CD4-positive, alpha-beta T cell treated with Interferon alpha-2 for 1 hour (primary cell): ENCODE measurements at regions not wholly inside any gene's neighbourhood (a gene's known extent, or its start where the extent isn't known, plus 50 kb on each side); places are given as distances from the start of the nearest gene placed in this dataset.
"Not testable (repeated sequence)": the region's sequence is repeated elsewhere in the genome, so short reads cannot be mapped to it uniquely, and the experiment has no call there.

Source experiments
- DNase-seq, 2 donors: peaks; one replicate each; pipeline ENCODE4 v3.0.0-alpha.2; 2020 to 2022

DNA sequence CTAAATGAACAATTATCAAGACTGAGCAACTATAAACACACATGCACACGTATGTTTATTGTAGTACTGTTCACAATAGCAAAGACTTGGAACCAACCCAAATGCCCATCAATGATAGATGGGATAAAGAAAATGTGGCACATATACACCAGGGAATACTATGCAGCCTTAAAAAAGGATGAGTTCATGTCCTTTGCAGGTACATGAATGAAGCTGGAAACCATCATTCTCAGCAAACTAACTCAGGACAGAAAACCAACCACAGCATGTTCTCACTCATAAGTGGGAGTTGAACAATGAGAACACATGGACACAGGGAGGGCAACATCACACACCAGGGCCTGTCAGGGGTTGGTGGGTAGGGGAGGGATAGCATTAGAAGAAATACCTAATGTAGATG lies 445.4 kb downstream of the BCAT1 start:
- not testable (repeated sequence) for DNase-seq

DNA sequence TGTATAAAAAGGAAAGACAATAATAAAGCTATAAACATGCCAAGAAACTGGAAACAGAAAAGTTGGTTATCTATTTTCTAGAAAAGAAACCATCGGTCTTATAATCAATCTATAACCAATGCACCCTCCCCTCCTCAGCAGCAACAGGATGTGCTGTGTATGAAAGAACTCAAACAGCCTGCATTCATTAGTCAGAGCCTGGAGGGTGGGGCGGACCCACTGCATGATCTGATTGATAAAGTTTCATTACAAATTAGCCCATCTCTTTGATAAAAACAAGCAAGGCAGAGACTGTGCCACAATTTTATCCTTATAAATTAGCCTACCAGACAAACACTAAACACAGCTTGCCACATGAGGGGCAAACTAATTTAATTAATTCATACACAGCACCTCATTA lies 448.1 kb downstream of the BCAT1 start:
- no peak for DNase-seq

DNA sequence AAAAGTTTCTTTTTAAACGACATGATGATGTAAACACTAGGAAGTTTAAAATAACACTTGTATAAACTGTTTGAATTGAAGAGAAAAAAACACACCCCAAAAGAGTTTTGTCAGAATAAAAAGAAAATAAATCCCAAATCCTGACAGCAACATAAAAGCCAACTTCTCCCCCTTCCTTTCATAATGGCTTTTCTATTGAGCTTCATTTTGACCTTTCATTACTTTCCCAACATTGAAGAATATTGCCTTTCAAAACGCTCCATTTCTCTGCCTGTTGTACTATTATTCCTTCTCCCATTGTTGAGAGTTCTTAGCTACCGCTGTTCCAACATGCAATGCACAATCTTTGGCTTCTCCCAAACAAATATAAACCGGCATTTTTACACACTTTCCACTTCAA lies 448.5 kb downstream of the BCAT1 start:
- no peak for DNase-seq

DNA sequence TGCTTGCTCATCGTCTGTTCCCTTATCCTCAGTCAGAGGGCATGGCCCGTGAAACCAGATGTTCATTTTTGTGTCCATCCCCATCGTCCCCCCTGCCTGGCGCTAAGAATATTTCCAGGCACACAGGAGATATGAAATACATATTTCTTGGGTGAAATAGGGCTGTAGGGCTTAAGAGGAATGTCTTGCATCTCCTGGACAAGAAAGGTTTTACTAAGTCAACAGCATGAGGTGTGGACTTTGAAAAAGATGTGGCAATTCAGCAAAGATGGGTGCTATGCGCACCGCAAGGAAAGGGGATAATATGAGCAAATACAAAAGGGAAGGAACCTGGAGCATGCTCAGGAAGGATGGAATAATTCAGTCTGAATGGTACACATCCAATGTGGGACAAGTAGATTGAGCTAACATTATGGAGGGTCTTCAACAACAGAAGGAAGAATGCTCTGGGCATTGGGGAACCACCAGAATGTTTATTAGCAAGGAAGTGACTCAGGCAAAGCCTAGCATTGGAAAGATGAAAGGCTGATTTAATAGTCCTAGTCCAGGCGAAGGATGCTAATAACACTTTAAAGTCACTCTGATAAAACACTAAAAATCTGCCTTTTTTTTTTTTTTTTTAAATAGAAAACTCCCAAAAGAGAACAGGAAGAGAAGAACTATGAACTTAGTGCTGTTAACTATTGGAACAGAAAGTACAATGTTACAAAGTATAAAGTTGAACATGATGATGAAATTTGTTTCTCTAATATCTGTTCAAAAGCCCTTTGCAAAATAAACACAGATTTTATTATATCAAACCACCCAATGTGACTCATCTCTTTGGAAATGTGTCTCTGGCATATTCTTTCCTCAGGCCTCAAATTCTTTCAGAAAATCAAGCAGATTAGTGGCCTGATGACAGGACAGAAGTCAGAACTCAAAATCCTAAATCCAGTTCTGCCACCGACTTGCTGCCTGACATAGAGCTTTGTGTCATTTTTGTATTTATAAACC lies 449.5 kb downstream of the BCAT1 start:
- DNase-seq = no peak

DNA sequence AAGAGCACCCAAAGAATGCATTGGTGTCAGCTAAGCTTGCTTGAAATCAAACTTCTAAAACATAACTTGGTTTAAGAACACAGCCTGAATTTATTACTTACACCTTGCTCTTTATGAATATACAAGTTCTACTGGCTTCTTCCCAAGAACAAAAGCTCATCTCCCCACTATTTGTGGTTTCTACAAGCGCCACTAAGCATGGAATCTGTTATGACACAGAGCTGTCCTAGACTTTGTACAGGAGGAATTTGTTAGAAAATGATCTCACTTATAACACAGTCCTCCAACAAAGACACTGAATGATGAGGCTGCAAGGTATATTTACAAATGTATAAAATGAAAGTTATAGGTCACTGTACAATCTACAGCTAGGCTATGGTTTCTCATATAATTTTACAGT lies 452.1 kb downstream of the BCAT1 start:
- DNase-seq = no peak

DNA sequence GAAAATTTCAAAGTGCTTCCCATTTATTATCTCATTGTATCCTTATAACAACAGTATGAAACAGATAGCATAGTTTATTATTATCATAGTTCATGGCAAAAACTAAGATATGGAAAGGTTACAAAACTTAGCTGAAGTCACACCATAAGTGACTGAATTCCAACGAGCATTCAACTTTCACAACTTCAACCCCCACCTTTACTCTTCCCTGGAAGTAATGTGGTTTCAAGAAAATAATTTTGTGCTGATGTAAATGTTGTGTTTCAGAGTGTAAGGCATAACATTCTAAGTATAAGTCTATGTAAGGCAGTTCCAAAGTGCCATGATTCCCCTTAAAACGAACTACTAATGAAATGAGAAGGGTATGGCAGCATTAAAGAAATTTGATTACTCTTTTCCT lies 454.5 kb downstream of the BCAT1 start:
- no peak for DNase-seq

DNA sequence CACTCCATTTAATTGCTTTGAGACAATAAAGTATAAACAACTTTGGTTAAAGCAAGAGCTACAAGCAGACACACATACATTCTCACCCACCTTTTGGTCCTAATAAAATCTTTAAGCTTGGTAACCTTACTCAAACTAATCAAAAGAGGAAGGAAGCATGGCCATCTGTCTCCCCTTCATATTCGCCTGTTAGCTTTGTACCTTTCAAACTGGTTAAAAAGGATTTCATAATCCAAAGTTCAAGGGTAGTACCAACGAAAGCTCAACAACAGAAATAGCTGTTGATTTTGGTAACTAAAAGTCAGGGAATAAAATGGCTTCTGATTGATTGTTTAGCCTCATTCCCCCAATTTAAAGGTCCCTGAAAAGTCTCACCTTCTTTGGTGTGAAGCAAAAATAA lies 456.9 kb downstream of the BCAT1 start:
- no peak for DNase-seq

DNA sequence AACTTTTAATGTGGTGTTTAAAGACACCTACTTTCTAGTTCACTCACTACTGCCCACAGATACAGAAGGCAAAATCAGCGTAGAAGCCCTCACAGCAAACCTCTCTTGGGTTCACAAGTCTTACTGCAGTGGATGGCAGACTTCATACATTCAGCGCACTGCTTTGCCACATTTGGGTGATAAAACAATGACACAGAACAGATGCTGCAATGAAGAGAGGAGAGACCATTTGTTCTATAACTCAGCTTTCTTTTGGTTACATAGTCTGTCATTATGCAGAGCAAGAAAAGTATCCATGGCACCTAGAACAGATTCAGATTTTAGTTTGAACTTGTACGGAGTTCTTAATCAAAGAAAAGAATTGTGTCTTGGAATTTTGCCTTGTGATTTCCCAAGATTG lies 459.0 kb downstream of the BCAT1 start:
- no peak for DNase-seq

DNA sequence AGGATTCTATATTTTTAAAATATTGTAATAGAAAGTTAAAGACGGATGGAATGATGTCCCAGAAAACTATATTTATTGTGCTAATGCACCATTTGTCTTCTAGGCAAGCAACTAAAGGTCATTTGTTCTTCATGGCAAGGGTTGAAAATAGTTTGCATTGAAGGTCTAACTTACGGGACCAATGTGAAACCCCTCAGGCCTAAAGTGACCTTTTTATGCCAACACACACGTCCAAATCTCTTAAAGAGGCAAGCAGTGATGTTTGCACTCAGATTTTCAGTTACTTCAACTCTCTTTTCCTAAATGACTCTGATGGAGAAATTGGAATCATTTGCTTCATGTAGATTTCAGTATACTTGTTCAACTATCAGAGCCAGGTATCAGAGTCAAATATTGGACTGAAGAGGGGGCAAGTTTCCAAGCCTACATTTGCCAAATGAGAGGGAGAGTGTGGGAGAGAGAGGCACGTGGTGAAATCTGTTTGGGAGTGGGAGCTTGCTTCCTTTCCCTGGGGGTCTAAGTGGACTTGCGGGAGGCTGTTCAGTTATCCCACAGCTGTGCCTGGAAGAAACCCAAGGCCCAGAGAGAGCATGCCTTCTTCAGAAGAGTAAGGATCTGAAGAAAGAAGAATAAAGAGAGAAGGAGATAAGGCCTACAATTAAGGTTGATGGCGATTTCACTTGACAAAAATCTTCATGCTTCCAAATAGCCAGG lies 459.8 kb downstream of the BCAT1 start:
- no peak for DNase-seq

DNA sequence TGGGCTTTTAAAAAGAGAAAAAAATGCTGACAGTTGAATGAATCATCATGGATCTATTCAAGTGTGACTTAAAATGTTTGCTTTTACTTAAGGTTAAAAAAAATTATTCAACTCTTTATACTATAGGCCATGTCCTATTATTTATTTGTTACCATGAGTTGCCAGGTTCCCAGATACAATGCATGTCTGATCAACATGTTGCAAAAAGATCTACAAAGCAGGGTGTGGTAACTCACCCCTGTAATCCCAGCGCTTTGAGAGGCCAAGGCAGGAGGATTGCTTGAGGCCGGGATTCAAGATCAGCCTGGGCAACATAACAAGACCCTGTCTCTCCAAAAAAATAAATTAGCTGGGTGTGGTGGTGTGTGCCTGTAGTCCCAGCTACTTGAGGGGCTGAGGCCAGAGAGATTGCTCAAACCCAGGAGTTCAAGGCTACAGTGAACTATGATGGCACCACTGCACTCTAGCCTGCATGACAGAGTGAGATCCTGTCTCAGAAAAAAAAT lies 460.8 kb downstream of the BCAT1 start:
- DNase-seq = no peak

DNA sequence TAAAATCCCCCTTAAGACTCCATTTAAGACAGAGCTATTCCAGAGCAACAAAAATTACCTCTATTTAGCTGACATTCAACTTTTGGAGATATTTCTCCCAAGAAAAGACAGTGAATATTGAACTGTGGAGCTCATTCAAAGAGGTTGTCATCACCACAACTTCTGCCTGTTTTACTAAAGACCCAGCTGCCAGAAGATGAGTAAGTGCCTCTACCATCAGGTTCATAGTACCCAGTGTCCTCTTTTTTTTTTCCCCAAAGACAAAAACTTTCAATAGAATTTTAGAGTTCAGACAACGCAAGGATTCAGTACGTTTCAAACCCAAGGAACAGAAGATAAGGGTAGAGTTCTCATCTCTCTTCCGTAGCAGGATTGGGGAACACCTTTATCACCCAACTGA lies 461.3 kb downstream of the BCAT1 start:
- DNase-seq = no peak

DNA sequence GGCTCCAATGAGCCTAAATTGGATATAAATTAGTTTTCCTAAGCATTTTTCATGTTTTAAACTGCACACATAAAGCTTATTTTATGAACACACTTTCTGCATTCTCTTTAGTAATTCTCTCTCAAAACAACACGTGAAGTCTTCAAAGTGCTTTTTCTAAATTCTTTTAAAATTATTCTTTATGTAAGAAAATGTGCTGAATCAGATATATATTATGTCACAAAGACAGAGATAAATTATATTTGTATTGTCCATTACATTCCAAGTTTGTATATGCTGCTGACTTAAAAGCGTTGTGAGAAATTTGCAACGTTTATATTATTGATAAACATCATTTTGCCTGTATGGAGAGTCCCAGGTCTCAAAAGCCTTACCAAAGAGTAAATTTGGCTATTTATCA lies 465.2 kb downstream of the BCAT1 start:
- no peak for DNase-seq

DNA sequence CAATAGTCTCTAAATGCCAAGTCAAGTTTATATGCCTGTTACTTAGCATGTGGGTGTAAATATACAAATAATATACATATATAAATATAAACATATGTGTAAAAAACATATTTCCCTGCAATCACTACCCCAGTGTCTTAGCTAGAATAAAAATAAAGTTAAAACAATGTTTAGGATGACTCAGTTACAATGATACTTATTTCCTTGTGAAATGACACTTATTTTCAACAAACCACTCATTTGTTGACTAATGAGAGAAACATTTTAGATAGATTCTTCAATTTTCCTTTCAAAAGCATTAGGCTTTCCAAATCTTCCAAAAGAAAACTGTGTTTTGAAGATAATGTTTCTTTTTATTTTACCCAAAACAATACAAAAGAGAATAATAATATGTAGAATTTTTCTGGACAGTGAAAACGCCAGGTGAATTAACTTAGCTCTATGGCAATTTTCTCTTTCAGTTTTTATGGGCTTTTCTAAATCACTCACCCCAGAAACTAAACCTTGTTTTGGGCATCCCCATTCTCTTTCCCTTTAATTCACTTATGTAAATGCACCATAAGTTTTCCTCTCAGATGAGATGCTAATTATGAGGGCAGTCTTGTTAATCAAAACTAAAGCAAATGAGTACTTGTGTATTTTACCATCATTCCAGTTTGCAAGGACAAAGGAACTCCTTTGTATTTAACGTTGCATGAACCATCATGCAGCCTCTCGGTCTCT lies 465.9 kb downstream of the BCAT1 start:
- no peak for DNase-seq

DNA sequence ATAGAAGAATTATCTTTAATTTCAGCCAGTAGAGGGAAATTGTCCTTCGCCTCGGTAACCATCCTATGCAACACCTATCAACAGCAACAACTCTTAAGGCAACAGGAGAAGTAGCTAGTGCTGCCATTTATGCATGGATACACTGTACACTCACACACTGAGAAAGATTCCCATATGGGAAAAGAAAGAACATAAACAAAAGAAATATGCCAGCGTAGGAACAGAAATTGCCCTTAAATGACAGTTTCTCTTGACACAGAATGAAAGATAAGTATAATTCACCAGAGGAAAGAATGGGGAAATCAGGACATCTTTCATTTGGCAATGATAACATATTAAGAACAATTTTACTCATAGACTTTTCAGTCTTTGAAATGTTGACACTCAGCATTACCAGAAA lies 466.9 kb downstream of the BCAT1 start:
- DNase-seq = no peak

DNA sequence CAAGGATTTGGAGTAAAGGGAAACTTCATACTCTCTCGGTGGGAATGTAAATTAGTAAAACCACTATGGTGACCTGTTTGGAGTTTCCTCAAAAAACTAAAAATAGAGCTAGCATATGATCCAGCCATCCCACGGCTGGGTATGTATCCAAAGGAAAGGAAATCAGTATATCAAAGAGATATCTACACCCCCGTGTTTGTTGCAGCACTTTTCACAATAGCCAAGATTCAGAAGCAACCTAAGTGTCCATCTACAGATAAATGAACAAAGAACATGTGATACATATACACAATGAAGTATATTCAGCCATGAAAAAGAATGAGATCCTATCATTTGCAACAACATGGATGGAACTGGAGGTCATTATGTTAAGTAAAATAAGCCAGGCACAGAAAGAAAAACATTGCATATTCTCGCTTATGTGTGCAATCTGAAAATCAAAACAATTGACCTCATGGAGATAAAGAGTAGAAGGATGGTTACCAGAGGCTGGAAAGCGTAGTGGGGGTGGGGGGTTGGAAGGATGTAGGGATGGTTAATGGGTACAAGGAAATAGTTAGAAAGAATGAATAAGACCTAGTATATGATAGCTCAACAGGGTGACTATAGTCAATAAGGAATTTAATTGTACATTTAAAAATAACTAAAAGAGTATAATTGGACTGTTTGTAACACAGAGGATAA lies 468.0 kb downstream of the BCAT1 start:
- no peak for DNase-seq

DNA sequence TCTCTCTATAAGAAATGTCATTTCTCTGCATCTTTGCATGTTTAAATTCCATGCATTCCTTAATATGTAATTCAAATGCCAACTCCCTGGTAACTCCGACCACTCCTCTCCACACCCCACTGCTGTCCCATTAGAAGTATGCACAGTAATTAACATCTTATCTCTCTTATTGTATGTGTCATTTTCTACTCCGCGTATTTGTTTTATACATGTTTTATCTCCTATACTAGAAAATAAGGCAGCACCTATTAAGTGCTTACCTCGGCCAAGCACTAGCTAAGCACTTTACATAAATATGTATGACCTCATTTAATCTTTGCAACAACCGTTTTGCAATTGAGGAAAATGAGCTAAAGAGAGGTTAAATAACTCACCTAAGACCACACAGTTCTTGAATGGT lies 469.8 kb downstream of the BCAT1 start:
- no peak for DNase-seq

DNA sequence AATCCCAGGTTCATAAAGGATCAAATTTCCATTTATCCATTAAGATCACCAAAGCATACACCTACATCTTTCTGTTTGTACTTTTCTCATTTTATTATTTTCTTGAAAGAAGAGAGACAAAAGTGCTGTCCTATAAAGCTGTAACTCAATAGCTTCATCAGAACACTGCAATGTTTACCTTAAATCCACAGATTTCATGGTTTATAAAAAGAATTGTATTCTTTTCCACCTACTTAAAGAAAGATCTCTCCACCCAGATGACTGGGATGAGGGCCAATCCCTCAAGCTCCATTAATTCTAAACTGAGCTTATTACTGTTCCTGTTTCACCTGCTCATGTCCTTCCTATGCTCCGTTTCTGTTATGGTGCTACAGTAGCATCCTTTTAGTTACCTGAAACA lies 470.6 kb downstream of the BCAT1 start:
- DNase-seq = no peak

DNA sequence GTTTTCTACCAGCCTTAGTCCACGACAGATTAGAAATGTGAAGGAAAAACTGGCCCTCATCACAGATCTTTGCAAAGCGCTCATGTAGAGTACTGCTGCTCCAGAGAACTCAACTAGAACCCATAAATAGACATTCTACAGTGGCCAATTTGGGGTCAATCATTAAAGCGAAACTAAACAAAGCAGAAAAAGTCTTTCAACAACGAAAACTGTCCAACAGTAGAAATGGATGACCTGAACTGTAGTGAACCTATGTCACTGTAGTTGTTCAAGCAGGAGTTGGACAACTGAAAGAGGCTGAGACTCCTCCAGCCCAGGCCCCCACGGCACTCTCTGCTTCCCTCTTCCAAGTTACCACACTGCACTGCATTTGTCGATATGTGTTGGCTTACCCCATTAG lies 472.6 kb downstream of the BCAT1 start:
- no peak for DNase-seq

DNA sequence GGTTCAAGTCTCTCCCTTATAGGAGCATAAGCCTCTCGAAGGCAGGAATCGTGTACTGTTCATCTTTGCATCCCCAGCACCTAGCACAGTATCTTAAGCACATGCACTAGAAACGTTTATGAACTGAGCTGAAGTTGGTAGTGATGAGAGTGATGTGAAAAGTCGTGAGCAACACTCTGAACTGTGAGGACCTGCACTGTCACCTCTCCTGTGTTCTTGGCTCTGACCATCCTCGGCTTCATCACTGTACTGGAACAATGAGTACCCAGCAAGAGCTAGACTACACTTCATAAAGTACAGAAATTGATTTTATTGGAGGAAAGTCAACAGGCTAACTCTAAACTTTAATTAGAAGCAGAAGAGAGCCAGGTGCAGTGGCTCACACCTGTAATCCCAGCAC lies 473.6 kb downstream of the BCAT1 start:
- DNase-seq = no peak

DNA sequence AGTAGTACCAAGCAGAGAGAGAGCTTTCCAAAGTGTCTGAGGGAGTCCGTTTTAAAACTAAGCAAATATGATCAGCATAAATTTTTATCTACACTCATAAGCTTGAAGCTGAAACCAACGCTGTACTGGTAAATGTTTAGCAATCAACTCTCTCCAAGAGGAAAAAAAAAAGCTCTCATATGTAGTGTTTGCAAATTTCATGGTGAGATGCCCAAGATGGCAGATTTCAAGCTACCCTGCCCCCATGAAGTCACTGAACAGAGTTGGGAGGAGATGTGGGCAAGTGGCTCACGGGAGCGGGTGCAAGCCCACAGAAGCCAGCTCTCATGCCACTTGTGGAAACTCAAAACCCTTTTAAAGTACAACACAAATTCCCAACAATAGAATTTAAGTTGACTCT lies 475.8 kb downstream of the BCAT1 start:
- DNase-seq = no peak

DNA sequence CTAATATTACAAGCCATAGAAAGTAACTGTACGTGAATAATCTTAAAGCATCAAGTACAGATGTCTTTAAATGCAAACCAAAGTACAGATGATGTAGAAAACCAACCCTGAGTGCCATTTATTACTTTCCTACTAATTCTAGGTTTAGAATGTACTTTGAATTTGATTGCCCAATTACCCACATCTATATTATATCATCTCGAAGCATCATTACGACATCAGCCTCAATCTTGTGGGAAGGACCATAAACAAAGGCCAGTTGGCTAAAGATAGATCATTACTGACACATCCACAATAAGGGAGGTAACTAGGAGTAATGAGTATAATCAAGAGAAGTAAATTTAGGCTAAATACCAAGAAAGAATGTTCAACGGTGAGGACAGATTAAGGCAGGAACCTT lies 478.9 kb downstream of the BCAT1 start:
- no peak for DNase-seq

DNA sequence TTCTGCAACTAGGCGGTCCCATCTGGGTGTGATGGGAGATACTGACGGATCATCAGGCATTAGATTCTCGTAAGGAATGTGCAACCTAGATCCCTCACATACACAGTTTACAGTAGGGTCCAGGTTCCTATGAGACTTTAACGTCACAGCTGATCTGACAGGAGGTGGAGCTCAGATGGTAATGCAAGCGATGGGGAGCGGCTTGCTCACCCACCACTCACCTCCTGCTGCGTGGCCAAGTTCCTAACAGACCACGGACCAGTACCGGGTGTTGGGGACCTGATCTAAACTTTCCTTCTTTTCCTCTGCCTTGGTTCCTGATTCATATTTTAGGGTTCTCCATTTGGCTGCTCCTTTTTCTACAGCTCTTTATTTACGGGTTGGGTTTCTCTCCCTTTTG lies 479.8 kb downstream of the BCAT1 start:
- no peak for DNase-seq

DNA sequence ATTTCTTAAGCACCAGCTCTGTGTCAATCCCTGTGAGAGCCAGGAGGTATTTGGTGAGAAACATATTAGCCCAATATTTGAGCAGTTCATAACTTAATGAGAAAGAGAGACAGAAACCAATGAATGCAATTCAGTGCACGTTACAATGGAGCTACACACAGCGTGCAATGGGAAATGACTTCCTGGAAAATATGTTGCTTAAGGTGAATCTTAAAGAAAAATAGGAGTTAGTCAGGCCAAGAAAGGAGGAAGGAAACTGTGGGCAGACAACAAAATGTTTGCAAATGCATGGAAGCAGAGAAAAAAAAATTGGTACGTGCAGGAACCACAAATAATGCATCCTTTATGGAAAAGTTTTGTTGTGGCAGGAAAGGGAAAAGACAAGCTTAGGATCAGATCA lies 481.7 kb downstream of the BCAT1 start:
- DNase-seq = no peak
